K562 (cell line): ENCODE measurements at regions not wholly inside any gene's neighbourhood (a gene's known extent, or its start where the extent isn't known, plus 50 kb on each side); places are given as distances from the start of the nearest gene placed in this dataset.

ENCODE experiments used
- ATAC-seq: fragments of 200-7000 bp; cut with Tn5 transposase; 3 replicates; pipeline ENCODE4 v1.9.1; 2020; ENCODE audit warnings: moderate library complexity
- BruUV-seq: library from RNA; stranded (reverse); fragments of 400-500 nt; replicated peaks from 2 replicates; lab custom pipeline; 2021; lab: Mats Ljungman, UMichigan
- CTCF ChIA-PET: fragments of 300-600 bp; formaldehyde crosslinking; extraction: SDS; loops from one replicate; lab custom pipeline; 2021; ENCODE audit warnings: low intra/inter-chr PET ratio; lab: Yijun Ruan, JAX
- POLR2A ChIA-PET: fragments of 300-600, 350-650 bp; sonication (Branson Sonifier 250); formaldehyde crosslinking; extraction: SDS; loops from one replicate; lab custom pipeline; 2021; ENCODE audit warnings: antibody characterized with exemption, inconsistent platforms; lab: Yijun Ruan, JAX
- DNase-seq, 4 experiments: peaks; one replicate each; pipeline versions ENCODE4 v3.0.0 to v3.0.0-alpha.2; 2011 to 2018; ENCODE audit warnings: low spot score in 3 of 4, mixed read lengths in 3 of 4; ENCODE audit errors: extremely low read depth in 1 of 4
- FAIRE-seq: peaks from 2 replicates; lab custom pipeline; 2011; peaks lifted over from hg19 to GRCh38; lab: Jason Lieb, UNC
- H2AFZ ChIP-seq: 2 replicates; pipeline ENCODE4 v1.6.0; 2011; ENCODE audit warnings: low read depth, low read length, control low read depth, inconsistent platforms
- H3K27ac ChIP-seq: fragments of 200-600 bp; 3 replicates; pipeline ENCODE4 v1.8.0; 2011; ENCODE audit warnings: low read depth, mild to moderate bottlenecking, control low read depth, inconsistent platforms, low read length, moderate library complexity, mixed read lengths; ENCODE audit errors: extremely low read depth
- H3K27me3 ChIP-seq, 2 experiments: fragments of 300-600 bp in 1 of 2; 2 replicates in 1 of 2; 3 replicates in 1 of 2; pipeline versions ENCODE4 v1.6.0 to v1.8.0; 2011; ENCODE audit warnings: inconsistent platforms in 2 of 2, low read length in 2 of 2, mild to moderate bottlenecking in 1 of 2, mixed read lengths in 1 of 2, moderate library complexity in 1 of 2; ENCODE audit not compliant: control insufficient read depth in 2 of 2, insufficient read depth in 2 of 2
- H3K36me3 ChIP-seq: fragments of 300-600 bp; 3 replicates; pipeline ENCODE4 v1.8.0; 2011; ENCODE audit warnings: mild to moderate bottlenecking, low read length, inconsistent platforms; ENCODE audit not compliant: control insufficient read depth, insufficient read depth
- H3K4me1 ChIP-seq, 2 experiments: fragments of 200-600 bp in 1 of 2; replicated peaks in 1 of 2; 2 replicates in 1 of 2; 3 replicates in 1 of 2; pipeline versions ENCODE4 v1.5.1 to v1.8.0; 2011; ENCODE audit warnings: inconsistent platforms in 2 of 2, low read length in 2 of 2, mild to moderate bottlenecking in 1 of 2, mixed read lengths in 1 of 2, moderate library complexity in 1 of 2; ENCODE audit not compliant: control insufficient read depth in 2 of 2, insufficient read depth in 2 of 2
- H3K4me2 ChIP-seq: 2 replicates; pipeline ENCODE4 v1.6.1; 2011; ENCODE audit warnings: low read length, control low read depth, inconsistent platforms, mixed read lengths; ENCODE audit not compliant: insufficient read depth
- H3K4me3 ChIP-seq: fragments of 200-600 bp; sonication (generic), shearing (Covaris generic); 2 replicates; pipeline ENCODE4 v1.5.1; 2016; ENCODE audit warnings: control low read depth, inconsistent platforms
- H3K79me2 ChIP-seq: fragments of 200-600 bp; 3 replicates; pipeline ENCODE4 v1.8.0; 2011; ENCODE audit warnings: low read length, inconsistent platforms; ENCODE audit not compliant: control insufficient read depth, insufficient read depth
- H3K9ac ChIP-seq, 2 experiments: 2 replicates each; pipeline versions ENCODE4 v1.6.0 to v1.6.1; 2011; ENCODE audit warnings: low read depth in 2 of 2, low read length in 2 of 2, control low read depth in 1 of 2, inconsistent platforms in 1 of 2, mild to moderate bottlenecking in 1 of 2, mixed read lengths in 1 of 2; ENCODE audit not compliant: insufficient read depth in 1 of 2
- H3K9me1 ChIP-seq: one replicate; pipeline ENCODE4 v1.6.0; 2011; ENCODE audit warnings: inconsistent platforms, mild to moderate bottlenecking, low read length, moderate library complexity; ENCODE audit not compliant: control insufficient read depth, insufficient read depth
- H3K9me3 ChIP-seq: replicated peaks from 2 replicates; pipeline ENCODE4 v1.5.1; 2011; ENCODE audit warnings: low read depth, low read length, inconsistent platforms; ENCODE audit not compliant: control insufficient read depth, insufficient read depth
- H4K20me1 ChIP-seq: replicated peaks from 2 replicates; pipeline ENCODE4 v1.6.1; 2011; ENCODE audit warnings: low read length, inconsistent platforms, mixed read lengths; ENCODE audit not compliant: control insufficient read depth, insufficient read depth
- ARID1B ChIP-seq: fragments of 450-650 bp; IDR thresholded peaks from 2 replicates; pipeline ENCODE4 v1.6.1; 2016; ENCODE audit warnings: antibody characterized with exemption, mild to moderate bottlenecking, inconsistent platforms
- HLTF ChIP-seq: fragments of 450-650 bp; IDR thresholded peaks from 2 replicates; pipeline ENCODE4 v1.6.1; 2016
- MEF2D ChIP-seq: conservative IDR thresholded peaks from 2 replicates; pipeline ENCODE4 v1.6.1; 2016; ENCODE audit warnings: low read depth, missing genetic modification characterization, missing compliant biosample characterization
- MNT ChIP-seq, 2 experiments: fragments of 450-650 bp; conservative IDR thresholded peaks; 2 replicates each; pipeline ENCODE4 v1.6.1; 2017; ENCODE audit warnings: mild to moderate bottlenecking in 2 of 2, moderate library complexity in 2 of 2
- POLR2G ChIP-seq: fragments of 200-400 bp; formaldehyde crosslinking; IDR thresholded peaks from 2 replicates; pipeline ENCODE4 v1.6.1; 2017; ENCODE audit warnings: low read depth, mild to moderate bottlenecking, antibody characterized with exemption, low read length, moderate library complexity
- POLR2H ChIP-seq: IDR thresholded peaks from 2 replicates; pipeline ENCODE4 v1.6.1; 2016; ENCODE audit warnings: missing genetic modification characterization, low read depth, mild to moderate bottlenecking, control low read depth, missing compliant biosample characterization, moderate library complexity
- THAP7 ChIP-seq: fragments of 250-450 bp; sonication (Bioruptor Pico); IDR thresholded peaks from 2 replicates; pipeline ENCODE4 v1.5.0; 2021
- ZBTB17 ChIP-seq: fragments of 450-650 bp; formaldehyde crosslinking; IDR thresholded peaks from 2 replicates; pipeline ENCODE4 v1.4.0; 2020; ENCODE audit warnings: mild to moderate bottlenecking
- ZNF324 ChIP-seq: fragments of 250-450 bp; sonication (Bioruptor Pico); IDR thresholded peaks from 2 replicates; pipeline ENCODE4 v1.4.0; 2020; ENCODE audit warnings: mild to moderate bottlenecking
- ZNF347 ChIP-seq: fragments of 450-650 bp; formaldehyde crosslinking; IDR thresholded peaks from 2 replicates; pipeline ENCODE4 v1.4.0; 2020; ENCODE audit warnings: low read depth, mild to moderate bottlenecking, moderate library complexity
- WGBS: fragments of 100-300 bp; shearing (Covaris generic); methylation state at CpG from one replicate; pipeline ENCODE4 v1.1.6; 2016; ENCODE audit warnings: low coverage, mixed read lengths; ENCODE audit not compliant: insufficient coverage; ENCODE audit errors: missing lambda C conversion rate; 5-methylcytosine and 5-hydroxymethylcytosine counted together
- in situ Hi-C: fragments of 300-500 bp; cut with MboI; formaldehyde crosslinking; loops from 4 replicates; pipeline ENCODE4 v1.15.0; 2018; ENCODE audit warnings: inconsistent platforms, mixed read lengths
- intact Hi-C: fragments of 100-400 bp; cut with micrococcal nuclease; formaldehyde crosslinking; loops from 2 replicates; pipeline ENCODE4 v1.14.2; 2022
- TF ChIP-seq, protein P1 (sequence below): IDR thresholded peaks from 3 replicates; pipeline ENCODE4 v1.6.1; 2011; ENCODE audit warnings: borderline replicate concordance, mild to moderate bottlenecking, moderate library complexity; ENCODE audit not compliant: insufficient read length; ENCODE audit errors: extremely low read depth
- TF ChIP-seq, protein P2 (sequence below): IDR thresholded peaks from 2 replicates; pipeline ENCODE4 v1.6.1; 2016; ENCODE audit warnings: missing genetic modification characterization, missing compliant biosample characterization
- TF ChIP-seq, protein P3 (sequence below): fragments of 450-650 bp; formaldehyde crosslinking; IDR thresholded peaks from 2 replicates; pipeline ENCODE4 v1.4.0; 2020; ENCODE audit warnings: mild to moderate bottlenecking, mixed read lengths
- TF ChIP-seq, protein P4 (sequence below): sonication (generic); formaldehyde crosslinking; IDR thresholded peaks from 2 replicates; pipeline ENCODE4 v1.8.1; 2023; ENCODE audit warnings: mild to moderate bottlenecking, missing genetic modification reagents

- no peak overlapping the region for H3K4me3 ChIP-seq
- 0% methylated on average over 1 of the region's 1 CpG for WGBS
- no peaks in the 10 kb centered on the region for H4K20me1 ChIP-seq
- H3K27ac ChIP-seq: no peak overlapping the region
- no peak for FAIRE-seq
- H3K4me1 ChIP-seq: no peaks in the 10 kb centered on the region
- H3K79me2 ChIP-seq: no peaks in the 10 kb centered on the region
- no TSS peak for BruUV-seq
- H3K27me3 ChIP-seq: no peaks in the 10 kb centered on the region
- no peaks in the 10 kb centered on the region for H3K9me1 ChIP-seq
- H3K9ac ChIP-seq: no peak overlapping the region
- CTCF ChIA-PET: no interaction called here
- no peak for DNase-seq
- in situ Hi-C loops (no loop called here), intact Hi-C loops (no loop called here)
- ATAC-seq: no peak
- POLR2A ChIA-PET: no interaction called here
- H2AFZ ChIP-seq: no peak overlapping the region
- H3K4me2 ChIP-seq: no peak overlapping the region
- no peaks in the 10 kb centered on the region for H3K36me3 ChIP-seq
- H3K9me3 ChIP-seq: no peaks in the 10 kb centered on the region
- TF ChIP-seq, protein P1, sequence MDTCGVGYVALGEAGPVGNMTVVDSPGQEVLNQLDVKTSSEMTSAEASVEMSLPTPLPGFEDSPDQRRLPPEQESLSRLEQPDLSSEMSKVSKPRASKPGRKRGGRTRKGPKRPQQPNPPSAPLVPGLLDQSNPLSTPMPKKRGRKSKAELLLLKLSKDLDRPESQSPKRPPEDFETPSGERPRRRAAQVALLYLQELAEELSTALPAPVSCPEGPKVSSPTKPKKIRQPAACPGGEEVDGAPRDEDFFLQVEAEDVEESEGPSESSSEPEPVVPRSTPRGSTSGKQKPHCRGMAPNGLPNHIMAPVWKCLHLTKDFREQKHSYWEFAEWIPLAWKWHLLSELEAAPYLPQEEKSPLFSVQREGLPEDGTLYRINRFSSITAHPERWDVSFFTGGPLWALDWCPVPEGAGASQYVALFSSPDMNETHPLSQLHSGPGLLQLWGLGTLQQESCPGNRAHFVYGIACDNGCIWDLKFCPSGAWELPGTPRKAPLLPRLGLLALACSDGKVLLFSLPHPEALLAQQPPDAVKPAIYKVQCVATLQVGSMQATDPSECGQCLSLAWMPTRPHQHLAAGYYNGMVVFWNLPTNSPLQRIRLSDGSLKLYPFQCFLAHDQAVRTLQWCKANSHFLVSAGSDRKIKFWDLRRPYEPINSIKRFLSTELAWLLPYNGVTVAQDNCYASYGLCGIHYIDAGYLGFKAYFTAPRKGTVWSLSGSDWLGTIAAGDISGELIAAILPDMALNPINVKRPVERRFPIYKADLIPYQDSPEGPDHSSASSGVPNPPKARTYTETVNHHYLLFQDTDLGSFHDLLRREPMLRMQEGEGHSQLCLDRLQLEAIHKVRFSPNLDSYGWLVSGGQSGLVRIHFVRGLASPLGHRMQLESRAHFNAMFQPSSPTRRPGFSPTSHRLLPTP: no peak
- TF ChIP-seq ZNF347 (CRISPR knock-in tag) (no peak), POLR2G (no peak), POLR2H (tag) (no peak), MNT (conservative IDR thresholded peaks at IDR 0.05) (no peak), MEF2D (tag) (no peak), ARID1B (no peak), THAP7 (no peak), HLTF (no peak), ZBTB17 (CRISPR knock-in tag) (no peak), ZNF324 (CRISPR knock-in tag) (no peak)
- TF ChIP-seq, protein P2, sequence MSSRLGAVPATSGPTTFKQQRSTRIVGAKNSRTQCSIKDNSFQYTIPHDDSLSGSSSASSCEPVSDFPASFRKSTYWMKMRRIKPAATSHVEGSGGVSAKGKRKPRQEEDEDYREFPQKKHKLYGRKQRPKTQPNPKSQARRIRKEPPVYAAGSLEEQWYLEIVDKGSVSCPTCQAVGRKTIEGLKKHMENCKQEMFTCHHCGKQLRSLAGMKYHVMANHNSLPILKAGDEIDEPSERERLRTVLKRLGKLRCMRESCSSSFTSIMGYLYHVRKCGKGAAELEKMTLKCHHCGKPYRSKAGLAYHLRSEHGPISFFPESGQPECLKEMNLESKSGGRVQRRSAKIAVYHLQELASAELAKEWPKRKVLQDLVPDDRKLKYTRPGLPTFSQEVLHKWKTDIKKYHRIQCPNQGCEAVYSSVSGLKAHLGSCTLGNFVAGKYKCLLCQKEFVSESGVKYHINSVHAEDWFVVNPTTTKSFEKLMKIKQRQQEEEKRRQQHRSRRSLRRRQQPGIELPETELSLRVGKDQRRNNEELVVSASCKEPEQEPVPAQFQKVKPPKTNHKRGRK: no peak
- TF ChIP-seq, protein P3, sequence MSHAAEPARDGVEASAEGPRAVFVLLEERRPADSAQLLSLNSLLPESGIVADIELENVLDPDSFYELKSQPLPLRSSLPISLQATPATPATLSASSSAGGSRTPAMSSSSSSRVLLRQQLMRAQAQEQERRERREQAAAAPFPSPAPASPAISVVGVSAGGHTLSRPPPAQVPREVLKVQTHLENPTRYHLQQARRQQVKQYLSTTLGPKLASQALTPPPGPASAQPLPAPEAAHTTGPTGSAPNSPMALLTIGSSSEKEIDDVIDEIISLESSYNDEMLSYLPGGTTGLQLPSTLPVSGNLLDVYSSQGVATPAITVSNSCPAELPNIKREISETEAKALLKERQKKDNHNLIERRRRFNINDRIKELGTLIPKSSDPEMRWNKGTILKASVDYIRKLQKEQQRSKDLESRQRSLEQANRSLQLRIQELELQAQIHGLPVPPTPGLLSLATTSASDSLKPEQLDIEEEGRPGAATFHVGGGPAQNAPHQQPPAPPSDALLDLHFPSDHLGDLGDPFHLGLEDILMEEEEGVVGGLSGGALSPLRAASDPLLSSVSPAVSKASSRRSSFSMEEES (CRISPR knock-in tag): no peak
- TF ChIP-seq, protein P4, sequence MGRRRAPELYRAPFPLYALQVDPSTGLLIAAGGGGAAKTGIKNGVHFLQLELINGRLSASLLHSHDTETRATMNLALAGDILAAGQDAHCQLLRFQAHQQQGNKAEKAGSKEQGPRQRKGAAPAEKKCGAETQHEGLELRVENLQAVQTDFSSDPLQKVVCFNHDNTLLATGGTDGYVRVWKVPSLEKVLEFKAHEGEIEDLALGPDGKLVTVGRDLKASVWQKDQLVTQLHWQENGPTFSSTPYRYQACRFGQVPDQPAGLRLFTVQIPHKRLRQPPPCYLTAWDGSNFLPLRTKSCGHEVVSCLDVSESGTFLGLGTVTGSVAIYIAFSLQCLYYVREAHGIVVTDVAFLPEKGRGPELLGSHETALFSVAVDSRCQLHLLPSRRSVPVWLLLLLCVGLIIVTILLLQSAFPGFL (CRISPR knock-in tag): no peak
Measured at GRCh38 chr4:188854436-188854835, 715.2 kb downstream of the TRIML1 start.
